Keratinocyte (primary cell): ENCODE measurements at regions not wholly inside any gene's neighbourhood (a gene's known extent, or its start where the extent isn't known, plus 50 kb on each side); places are given as distances from the start of the nearest gene placed in this dataset.

Experiments
- DNase-seq: peaks from one replicate; pipeline ENCODE4 v3.0.0-alpha.2; 2011; ENCODE audit warnings: low read depth, missing footprints, low spot score
- FAIRE-seq: peaks from 2 replicates; lab custom pipeline; 2011; peaks lifted over from hg19 to GRCh38; lab: Jason Lieb, UNC
- H2AFZ ChIP-seq: 2 replicates; pipeline ENCODE4 v1.6.0; 2012; ENCODE audit warnings: low read length, control low read depth, inconsistent platforms; ENCODE audit not compliant: control insufficient read depth
- H3K27ac ChIP-seq: 2 replicates; pipeline ENCODE4 v1.5.1; 2011; ENCODE audit warnings: low read length; ENCODE audit not compliant: control insufficient read depth, insufficient read depth
- H3K27me3 ChIP-seq: 3 replicates; pipeline ENCODE4 v1.6.0; 2011; ENCODE audit warnings: low read length; ENCODE audit not compliant: control insufficient read depth, insufficient read depth; ENCODE audit errors: extremely low read depth
- H3K36me3 ChIP-seq, 2 experiments: 2 replicates in 1 of 2; 3 replicates in 1 of 2; pipeline ENCODE4 v1.5.1; 2011; ENCODE audit warnings: low read length in 2 of 2, mild to moderate bottlenecking in 1 of 2; ENCODE audit not compliant: control insufficient read depth in 2 of 2, insufficient read depth in 2 of 2; ENCODE audit errors: extremely low read depth in 1 of 2
- H3K4me1 ChIP-seq: 3 replicates; pipeline ENCODE4 v1.5.1; 2011; ENCODE audit warnings: low read length; ENCODE audit not compliant: control insufficient read depth, insufficient read depth; ENCODE audit errors: extremely low read depth
- H3K4me2 ChIP-seq: 3 replicates; pipeline ENCODE4 v1.6.0; 2011; ENCODE audit warnings: low read depth, low read length; ENCODE audit not compliant: control insufficient read depth, insufficient read depth; ENCODE audit errors: extremely low read depth
- H3K4me3 ChIP-seq, 3 experiments: fragments of 200-600 bp in 1 of 3; sonication (generic) in 1 of 3; 2 replicates in 2 of 3; 3 replicates in 1 of 3; pipeline ENCODE4 v1.5.1; 2011 to 2016; ENCODE audit warnings: low read length in 3 of 3, mild to moderate bottlenecking in 3 of 3, control low read depth in 2 of 3, inconsistent platforms in 1 of 3, low read depth in 1 of 3, mixed read lengths in 1 of 3, mixed run types in 1 of 3, moderate library complexity in 1 of 3; ENCODE audit not compliant: control insufficient read depth in 2 of 3, insufficient read depth in 2 of 3; ENCODE audit errors: extremely low read depth in 1 of 3
- H3K79me2 ChIP-seq: 2 replicates; pipeline ENCODE4 v1.6.0; 2012; ENCODE audit warnings: low read length; ENCODE audit not compliant: control insufficient read depth, insufficient read depth
- H3K9ac ChIP-seq: 3 replicates; pipeline ENCODE4 v1.6.0; 2011; ENCODE audit warnings: low read length; ENCODE audit not compliant: control insufficient read depth, insufficient read depth; ENCODE audit errors: extremely low read depth
- H3K9me1 ChIP-seq: 3 replicates; pipeline ENCODE4 v1.6.0; 2011; ENCODE audit warnings: low read length; ENCODE audit not compliant: control insufficient read depth, insufficient read depth; ENCODE audit errors: extremely low read depth
- H3K9me3 ChIP-seq: 2 replicates; pipeline ENCODE4 v1.5.1; 2012; ENCODE audit warnings: low read depth, low read length; ENCODE audit not compliant: control insufficient read depth
- H4K20me1 ChIP-seq: 3 replicates; pipeline ENCODE4 v1.6.0; 2011; ENCODE audit warnings: low read length; ENCODE audit not compliant: control insufficient read depth, insufficient read depth; ENCODE audit errors: extremely low read depth
- CTCF ChIP-seq, 3 experiments: IDR thresholded peaks in 1 of 3; conservative IDR thresholded peaks in 1 of 3; optimal IDR thresholded peaks in 1 of 3; 2 replicates in 2 of 3; 3 replicates in 1 of 3; pipeline versions ENCODE3 to v1.5.1; 2011; ENCODE audit warnings: low read length in 3 of 3, mild to moderate bottlenecking in 3 of 3, moderate library complexity in 2 of 3, control low read depth in 1 of 3, inconsistent platforms in 1 of 3; ENCODE audit not compliant: insufficient read depth in 2 of 3; ENCODE audit errors: extremely low read depth in 1 of 3
- EZH2 ChIP-seq: IDR thresholded peaks from one replicate; pipeline ENCODE4 v1.6.1; 2012; ENCODE audit warnings: inconsistent platforms, mild to moderate bottlenecking, low read length, moderate library complexity
- dilution Hi-C: fragments of 300-500 bp; cut with MboI; formaldehyde crosslinking; loops from one replicate; pipeline ENCODE4 v1.7.0; 2020; ENCODE audit warnings: low sequenced_read_pairs; ENCODE audit not compliant: extremely low pct_ligation_motif_present

GRCh38 chr13:106337096-106337850 is 198.2 kb downstream of the EFNB2 start:
- H3K4me2 ChIP-seq = no peak overlapping the region

DNA sequence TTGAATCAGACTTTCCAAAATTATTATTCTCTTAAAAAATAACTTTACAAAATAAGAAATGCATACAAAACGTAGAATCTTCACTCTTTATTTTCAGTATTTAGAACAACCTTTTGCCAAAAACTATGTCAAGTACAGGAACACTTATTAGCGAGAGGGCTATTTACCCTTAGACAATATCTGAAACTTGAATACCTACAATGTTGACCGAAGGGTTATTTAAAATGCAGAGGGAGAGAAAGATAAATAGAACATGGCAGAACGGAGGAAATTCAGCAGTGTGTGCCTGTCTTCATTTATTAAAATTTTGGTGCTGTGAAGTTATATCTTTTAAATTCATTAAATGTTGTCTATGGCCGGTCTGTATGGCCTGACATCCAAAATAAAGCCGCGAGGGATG is 198.8 kb downstream of the EFNB2 start:
- no peak overlapping the region for H3K27ac ChIP-seq
- H2AFZ ChIP-seq = no peak overlapping the region
- H3K9ac ChIP-seq = no peak overlapping the region
- no peak overlapping the region for H3K4me2 ChIP-seq
- TF ChIP-seq CTCF (optimal IDR thresholded peaks at IDR 0.05 in 1 of 3, IDR thresholded peaks at IDR 0.05 in 1 of 3, conservative IDR thresholded peaks at IDR 0.05 in 1 of 3; ENCODE audit: extremely low read depth in 1 of 3, insufficient read depth in 2 of 3, low read length in 3 of 3) (no peak), EZH2 (no peak)
- no peak for FAIRE-seq
- dilution Hi-C loops = no loop called here
- H3K9me3 ChIP-seq = peaks cover 3% of the 10 kb centered on the region
- H3K79me2 ChIP-seq = no peaks in the 10 kb centered on the region
- H4K20me1 ChIP-seq = no peaks in the 10 kb centered on the region
- no peaks in the 10 kb centered on the region for H3K36me3 ChIP-seq
- no peaks in the 10 kb centered on the region for H3K4me1 ChIP-seq
- H3K4me3 ChIP-seq = no peak overlapping the region
- no peaks in the 10 kb centered on the region for H3K27me3 ChIP-seq
- DNase-seq = no peak
- no peaks in the 10 kb centered on the region for H3K9me1 ChIP-seq

More at GRCh38 chr13:106337096-106337850, 198.2 kb downstream of the EFNB2 start:
- peak; percentile 46 for FAIRE-seq
- no peak for DNase-seq
- Histone ChIP-seq H3K4me1 (no peaks in the 10 kb centered on the region), H3K36me3 (no peaks in the 10 kb centered on the region), H3K79me2 (no peaks in the 10 kb centered on the region), H2AFZ (no peak overlapping the region), H3K27me3 (no peaks in the 10 kb centered on the region), H3K4me3 (no peak overlapping the region), H3K9me1 (no peaks in the 10 kb centered on the region), H3K9ac (no peak overlapping the region), H3K9me3 (peaks cover 3% of the 10 kb centered on the region), H4K20me1 (no peaks in the 10 kb centered on the region), H3K27ac (no peak overlapping the region)
- dilution Hi-C loops = no loop called here
- no peak for TF ChIP-seq CTCF (optimal IDR thresholded peaks at IDR 0.05 in 1 of 3, IDR thresholded peaks at IDR 0.05 in 1 of 3, conservative IDR thresholded peaks at IDR 0.05 in 1 of 3; ENCODE audit: extremely low read depth in 1 of 3, insufficient read depth in 2 of 3, low read length in 3 of 3)
- no peak for TF ChIP-seq EZH2
